Common myeloid progenitor, CD34-positive (primary cell): ENCODE measurements at regions not wholly inside any gene's neighbourhood (a gene's known extent, or its start where the extent isn't known, plus 50 kb on each side); places are given as distances from the start of the nearest gene placed in this dataset.

ENCODE experiments used
- CTCF ChIA-PET: fragments of 350-600 bp; sonication (Branson Sonifier 250); formaldehyde crosslinking; loops from one replicate; lab custom pipeline; 2021; ENCODE audit warnings: antibody characterized with exemption; lab: Charles Lee
- POLR2A ChIA-PET: fragments of 350-600 bp; sonication (Branson Sonifier 250); formaldehyde crosslinking; loops from one replicate; lab custom pipeline; 2021; ENCODE audit warnings: antibody characterized with exemption; lab: Charles Lee
- DNase-seq, 3 donors: peaks; one replicate each; pipeline versions ENCODE4 v3.0.0 to v3.0.0-alpha.2; 2013
- H3K27ac ChIP-seq, 2 experiments: 1 replicate in 1 of 2; 2 replicates in 1 of 2; pipeline ENCODE4 v1.7.0; 2013; ENCODE audit warnings: inconsistent platforms in 2 of 2, low read length in 2 of 2, mild to moderate bottlenecking in 2 of 2, low read depth in 1 of 2, moderate library complexity in 1 of 2; ENCODE audit not compliant: severe bottlenecking in 2 of 2, insufficient read depth in 1 of 2, poor library complexity in 1 of 2
- H3K27me3 ChIP-seq, 5 experiments: replicated peaks in 2 of 5; 1 replicate in 3 of 5; 2 replicates in 2 of 5; pipeline versions ENCODE4 v1.6.1 to v1.7.0; 2013; ENCODE audit warnings: low read length in 4 of 5, mild to moderate bottlenecking in 2 of 5, moderate library complexity in 2 of 5, inconsistent platforms in 1 of 5; ENCODE audit not compliant: insufficient read depth in 5 of 5, control insufficient read depth in 4 of 5
- H3K36me3 ChIP-seq, 4 experiments: 1 replicate in 2 of 4; 2 replicates in 2 of 4; pipeline versions ENCODE4 v1.6.1 to v1.7.0; 2013; ENCODE audit warnings: low read length in 3 of 4, control low read depth in 1 of 4, mild to moderate bottlenecking in 1 of 4; ENCODE audit not compliant: control insufficient read depth in 4 of 4, insufficient read depth in 4 of 4
- H3K4me1 ChIP-seq, 4 experiments: 1 replicate in 3 of 4; 2 replicates in 1 of 4; pipeline versions ENCODE4 v1.6.1 to v1.7.1; 2013; ENCODE audit warnings: low read length in 3 of 4, mild to moderate bottlenecking in 3 of 4, control low read depth in 1 of 4, inconsistent platforms in 1 of 4, moderate library complexity in 1 of 4; ENCODE audit not compliant: control insufficient read depth in 4 of 4, insufficient read depth in 4 of 4; ENCODE audit errors: control extremely low read depth in 1 of 4
- H3K4me3 ChIP-seq, 7 experiments: 1 replicate in 4 of 7; 2 replicates in 3 of 7; pipeline versions ENCODE4 v1.5.1 to v1.7.0; 2013; ENCODE audit warnings: mild to moderate bottlenecking in 7 of 7, low read length in 6 of 7, moderate library complexity in 6 of 7, inconsistent platforms in 2 of 7, low read depth in 2 of 7, control low read depth in 1 of 7; ENCODE audit not compliant: insufficient read depth in 4 of 7, control insufficient read depth in 1 of 7; ENCODE audit errors: extremely low read depth in 1 of 7
- H3K9me3 ChIP-seq, 5 experiments: 1 replicate in 4 of 5; 2 replicates in 1 of 5; pipeline versions ENCODE4 v1.6.1 to v1.7.1; 2013; ENCODE audit warnings: low read length in 4 of 5, mild to moderate bottlenecking in 2 of 5, inconsistent platforms in 1 of 5, low read depth in 1 of 5, moderate library complexity in 1 of 5; ENCODE audit not compliant: control insufficient read depth in 4 of 5, insufficient read depth in 2 of 5; ENCODE audit errors: control extremely low read depth in 1 of 5
- WGBS: methylation state at CpG from one replicate; pipeline ENCODE4 v1.1.5; 2013; ENCODE audit not compliant: insufficient coverage; 5-methylcytosine and 5-hydroxymethylcytosine counted together

DNA sequence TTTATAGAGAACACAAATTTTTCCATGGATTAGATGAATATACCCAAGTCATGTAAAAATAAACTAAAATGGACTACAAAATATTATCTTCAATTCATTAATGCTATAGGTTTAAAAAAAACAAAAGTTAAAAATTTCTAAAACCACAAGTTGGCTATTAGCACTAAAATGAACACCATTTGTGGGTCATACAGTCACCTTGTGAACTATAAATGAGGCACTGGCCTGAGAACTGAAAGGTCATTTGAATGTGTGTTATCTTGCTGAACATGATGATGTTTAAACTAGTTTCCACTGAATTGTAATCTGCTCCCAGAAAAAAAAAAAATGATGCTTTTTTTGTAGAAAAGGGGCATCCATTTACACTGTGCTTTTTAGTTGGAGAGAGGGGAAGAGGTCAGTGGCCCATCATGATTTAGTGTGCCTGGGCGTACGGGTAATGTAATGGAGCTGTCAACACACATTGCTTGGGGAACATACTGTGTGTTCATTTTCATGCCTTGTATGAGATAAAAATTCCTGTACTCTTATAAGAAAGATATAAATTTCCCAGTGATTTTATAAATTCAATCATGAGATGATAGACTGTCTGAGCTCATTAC, 96.6 kb upstream of the FKBP1C start:
- Histone ChIP-seq H3K4me1 (no peaks in the 10 kb centered on the region), H3K27me3 (no peaks in the 10 kb centered on the region), H3K27ac (no peak overlapping the region), H3K36me3 (no peaks in the 10 kb centered on the region), H3K4me3 (no peak overlapping the region), H3K9me3 (peaks cover 0 to 3% (median 0%) of the 10 kb centered on the region in 5 experiments)
- no peak for DNase-seq
- no CpG with 5 or more reads among the region's 2 CpGs for WGBS
- CTCF ChIA-PET, result no interaction called here
- POLR2A ChIA-PET, result no interaction called here

DNA sequence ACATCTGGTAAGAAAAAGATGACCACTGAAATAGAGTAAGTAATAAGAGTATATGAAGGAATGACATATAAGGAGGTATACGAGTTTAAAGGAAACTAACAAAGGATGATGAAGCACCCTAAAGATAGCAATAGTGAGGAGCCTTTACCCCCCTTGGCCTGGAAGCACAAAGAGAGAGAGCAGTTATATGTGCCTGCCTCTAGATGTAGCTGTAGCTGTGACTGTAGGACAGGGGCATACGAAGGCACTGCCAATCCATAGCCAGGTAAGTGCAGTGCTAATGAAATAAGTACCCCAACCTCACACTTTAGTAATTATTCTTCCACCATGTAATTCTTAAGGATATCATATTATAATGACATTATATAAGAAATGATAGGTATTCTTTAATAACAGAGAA, 90.1 kb upstream of the FKBP1C start:
- Histone ChIP-seq H3K9me3 (no peaks in the 10 kb centered on the region), H3K36me3 (no peaks in the 10 kb centered on the region), H3K27ac (no peak overlapping the region), H3K4me1 (no peaks in the 10 kb centered on the region), H3K27me3 (no peaks in the 10 kb centered on the region), H3K4me3 (no peak overlapping the region)
- DNase-seq, result no peak
- WGBS, result 100% methylated on average over 1 of the region's 2 CpGs
- CTCF ChIA-PET, result no interaction called here
- POLR2A ChIA-PET, result no interaction called here

DNA sequence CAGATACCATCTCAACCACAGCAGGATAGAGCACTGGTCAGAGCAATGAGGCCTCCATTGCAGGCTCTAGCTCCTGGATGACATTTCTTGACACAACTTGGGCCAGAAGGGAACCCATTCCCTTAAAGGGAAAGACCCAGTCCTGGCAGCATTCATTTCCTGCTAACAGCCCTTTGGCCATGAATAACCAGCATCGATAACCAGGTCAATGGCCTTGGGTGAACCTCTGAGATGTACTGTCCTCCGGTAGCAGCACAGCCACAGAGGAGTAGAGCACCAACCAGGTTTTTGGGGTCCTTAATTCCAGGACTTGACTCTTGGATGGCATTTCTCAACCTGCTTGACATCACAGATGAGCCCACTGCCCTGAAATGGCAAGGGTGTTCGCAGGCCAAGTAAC, 71.2 kb upstream of the FKBP1C start:
- H3K4me3 ChIP-seq, result no peak overlapping the region
- WGBS, result 95% methylated on average over 3 of the region's 3 CpGs

DNA sequence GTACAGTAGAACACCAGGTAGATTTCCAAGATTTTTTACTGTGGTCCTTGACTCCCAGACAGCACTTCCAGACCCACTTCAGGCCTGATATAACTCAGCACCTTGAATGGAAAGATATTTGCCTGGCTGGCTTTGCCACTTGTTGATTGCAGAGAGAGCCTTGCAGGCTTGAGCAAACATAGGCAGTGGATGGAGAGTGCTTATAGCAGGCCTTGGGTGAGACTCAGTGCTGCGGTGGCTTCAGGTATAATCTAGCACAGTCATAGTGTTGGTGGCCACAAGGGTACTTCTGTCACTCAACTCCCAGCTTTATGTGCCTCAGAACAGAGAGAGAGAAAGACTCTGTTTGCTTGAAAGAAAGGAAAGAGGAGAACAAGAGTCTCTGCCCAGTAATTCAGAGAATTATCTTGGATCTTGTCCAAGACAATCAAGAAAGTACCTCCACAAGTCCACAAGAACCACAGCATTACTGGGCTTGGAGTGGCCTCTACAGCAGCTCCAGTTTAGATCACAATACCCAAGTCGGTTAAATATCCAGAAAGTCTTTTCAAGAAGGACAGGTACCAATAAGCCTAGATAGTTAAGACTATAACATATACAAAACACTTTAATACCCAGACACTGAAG, 70.5 kb upstream of the FKBP1C start:
- Histone ChIP-seq H3K4me1 (no peaks in the 10 kb centered on the region), H3K9me3 (peaks cover 0 to 3% (median 2%) of the 10 kb centered on the region in 5 experiments), H3K36me3 (no peaks in the 10 kb centered on the region), H3K27me3 (no peaks in the 10 kb centered on the region), H3K27ac (no peak overlapping the region), H3K4me3 (no peak overlapping the region)
- POLR2A ChIA-PET, result no interaction called here
- no peak for DNase-seq
- CTCF ChIA-PET, result no interaction called here
- no CpG with 5 or more reads among the region's 2 CpGs for WGBS

More for the DNA sequence above, 71.2 kb upstream of the FKBP1C start:
- DNase-seq, result no peak
- Histone ChIP-seq H3K4me1 (no peaks in the 10 kb centered on the region), H3K36me3 (no peaks in the 10 kb centered on the region), H3K27ac (no peak overlapping the region), H3K9me3 (peaks cover 0 to 3% (median 2%) of the 10 kb centered on the region in 5 experiments), H3K27me3 (no peaks in the 10 kb centered on the region)
- CTCF ChIA-PET, result no interaction called here
- POLR2A ChIA-PET, result no interaction called here

DNA sequence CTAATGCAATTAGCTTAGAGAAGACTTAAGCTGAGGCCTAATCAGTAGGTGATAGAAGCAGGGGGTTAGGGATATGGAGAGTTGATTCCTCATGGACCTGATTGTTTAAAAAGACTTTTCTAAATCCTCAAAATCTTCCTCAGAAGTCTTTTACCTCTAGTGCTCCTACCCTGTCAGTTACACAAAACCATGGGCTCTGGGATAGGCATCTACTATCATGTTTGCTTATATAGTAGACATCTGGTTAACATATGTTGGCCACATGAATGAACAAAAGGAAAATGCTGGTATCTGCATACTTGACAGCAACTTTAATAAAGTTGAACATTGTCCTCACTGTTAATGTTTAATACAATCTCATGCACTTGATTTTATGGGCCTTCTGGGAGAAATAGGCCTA, 61.5 kb upstream of the FKBP1C start:
- H3K27me3 ChIP-seq, result no peaks in the 10 kb centered on the region
- H3K27ac ChIP-seq, result no peak overlapping the region
- H3K9me3 ChIP-seq, result no peaks in the 10 kb centered on the region
- POLR2A ChIA-PET, result no interaction called here
- no peaks in the 10 kb centered on the region for H3K4me1 ChIP-seq
- H3K36me3 ChIP-seq, result no peaks in the 10 kb centered on the region
- CTCF ChIA-PET, result no interaction called here
- no peak overlapping the region for H3K4me3 ChIP-seq
- DNase-seq, result no peak

DNA sequence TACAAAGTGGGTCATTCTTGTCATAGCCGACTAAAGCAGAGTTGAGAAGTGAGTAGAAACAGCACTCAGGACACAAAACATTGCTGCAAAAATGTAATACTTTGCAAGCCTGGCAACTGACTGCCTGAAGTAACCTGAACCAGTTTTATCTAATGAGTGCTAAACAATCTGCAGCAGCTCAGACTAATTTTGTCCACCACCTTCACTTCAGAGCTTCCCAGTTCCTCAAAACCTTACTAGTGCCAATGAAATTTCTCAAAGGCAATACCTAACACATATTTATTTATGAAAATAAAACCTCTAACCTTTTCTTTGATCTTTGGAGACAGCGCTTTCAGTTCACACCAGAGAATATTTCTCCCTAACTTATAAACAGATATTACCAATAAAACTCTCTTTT, 56.7 kb upstream of the FKBP1C start:
- CTCF ChIA-PET, result no interaction called here
- H3K4me3 ChIP-seq, result no peak overlapping the region
- H3K27me3 ChIP-seq, result no peaks in the 10 kb centered on the region
- no peak overlapping the region for H3K27ac ChIP-seq
- WGBS, result 86% methylated on average over 2 of the region's 2 CpGs
- no peaks in the 10 kb centered on the region for H3K9me3 ChIP-seq
- no peak for DNase-seq
- no peaks in the 10 kb centered on the region for H3K36me3 ChIP-seq
- POLR2A ChIA-PET, result no interaction called here
- no peaks in the 10 kb centered on the region for H3K4me1 ChIP-seq
